K562 (cell line): ENCODE measurements at regions not wholly inside any gene's neighbourhood (a gene's known extent, or its start where the extent isn't known, plus 50 kb on each side); places are given as distances from the start of the nearest gene placed in this dataset.
A peak's percentile ranks its signal among the peaks of the same experiment; 100 is the strongest.

Experiments
- ATF1 ChIP-seq, 2 experiments: fragments of 450-650 bp in 1 of 2; IDR thresholded peaks; 2 replicates each; pipeline ENCODE4 v1.6.1; 2016; ENCODE audit warnings: missing compliant biosample characterization in 1 of 2, missing genetic modification characterization in 1 of 2
- C11orf30 ChIP-seq: fragments of 450-650 bp; IDR thresholded peaks from 2 replicates; pipeline ENCODE4 v1.6.1; 2016; ENCODE audit warnings: low read depth, mild to moderate bottlenecking
- CHAMP1 ChIP-seq: fragments of 450-650 bp; IDR thresholded peaks from 2 replicates; pipeline ENCODE4 v1.6.1; 2016; ENCODE audit warnings: mild to moderate bottlenecking
- ETV6 ChIP-seq, 3 experiments: fragments of 150-350 bp in 1 of 3; sonication (generic) in 1 of 3; formaldehyde crosslinking in 1 of 3; IDR thresholded peaks; 2 replicates each; pipeline versions ENCODE4 v1.6.1 to v1.8.0; 2014 to 2022; ENCODE audit warnings: borderline replicate concordance in 2 of 3, low read depth in 2 of 3, antibody characterized with exemption in 1 of 3, low read length in 1 of 3, mild to moderate bottlenecking in 1 of 3, missing genetic modification reagents in 1 of 3
- HINFP ChIP-seq: fragments of 450-650 bp; conservative IDR thresholded peaks from 2 replicates; pipeline ENCODE4 v1.6.1; 2016; ENCODE audit warnings: missing genetic modification characterization, low read depth, mild to moderate bottlenecking, control low read depth, missing compliant biosample characterization
- MAZ ChIP-seq, 2 experiments: fragments of 450-650 bp in 1 of 2; sonication (generic) in 1 of 2; formaldehyde crosslinking; IDR thresholded peaks in 1 of 2; conservative IDR thresholded peaks in 1 of 2; 2 replicates each; pipeline versions ENCODE4 v1.4.0 to v1.5.0; 2020; ENCODE audit warnings: mild to moderate bottlenecking in 1 of 2, missing genetic modification reagents in 1 of 2
- NFATC3 ChIP-seq: fragments of 450-650 bp; IDR thresholded peaks from 2 replicates; pipeline ENCODE4 v1.6.1; 2017; ENCODE audit warnings: mild to moderate bottlenecking
- POLR2AphosphoS2 ChIP-seq: IDR thresholded peaks from 2 replicates; pipeline ENCODE4 v1.6.1; 2012; ENCODE audit warnings: low read length, improper control_type of control experiment
- RREB1 ChIP-seq: fragments of 250-450 bp; sonication (Bioruptor Pico); IDR thresholded peaks from 2 replicates; pipeline ENCODE4 v1.4.0; 2020
- SRSF1 ChIP-seq: fragments of 200-400 bp; formaldehyde crosslinking; IDR thresholded peaks from 2 replicates; pipeline ENCODE4 v1.6.1; 2017; ENCODE audit warnings: mild to moderate bottlenecking, low read depth, low read length, moderate library complexity
- ZFP91 ChIP-seq: sonication (generic); formaldehyde crosslinking; IDR thresholded peaks from 2 replicates; pipeline ENCODE4 v1.8.0; 2022; ENCODE audit warnings: mild to moderate bottlenecking, missing genetic modification reagents
- ZNF274 ChIP-seq: IDR thresholded peaks from 2 replicates; pipeline ENCODE4 v1.6.1; 2011; ENCODE audit warnings: low read depth, mild to moderate bottlenecking, low read length, moderate library complexity, borderline replicate concordance

GRCh38 chr4:10183462-10183861 lies 66.9 kb upstream of the WDR1 start (continued):
- 0 out of 2 replicates have a peak, but pooled peaks have one; percentile 9 for TF ChIP-seq RREB1 (CRISPR knock-in tag)
- TF ChIP-seq ZFP91, result no peak
- no peak for TF ChIP-seq CHAMP1
- no peak for TF ChIP-seq SRSF1
- TF ChIP-seq HINFP (tag), result no peak
- TF ChIP-seq ZNF274, result no peak
- TF ChIP-seq POLR2AphosphoS2, result no peak
- no peak for TF ChIP-seq C11orf30
- TF ChIP-seq NFATC3, result no peak
- TF ChIP-seq ETV6 (IDR thresholded peaks at IDR 0.05; ENCODE audit: borderline replicate concordance in 1 of 2, low read depth in 2 of 2, low read length in 1 of 2), result no peak
- no peak for TF ChIP-seq ETV6 (CRISPR knock-in tag; IDR thresholded peaks at IDR 0.05; ENCODE audit: borderline replicate concordance)
- TF ChIP-seq MAZ (CRISPR knock-in tag; conservative IDR thresholded peaks at IDR 0.05 in 1 of 2, IDR thresholded peaks at IDR 0.05 in 1 of 2), result peak in 1 of 2 experiments; percentile 62; a peak in 1 of 4 replicates
- TF ChIP-seq ATF1 (CRISPR knock-in tag; IDR thresholded peaks at IDR 0.05), result no peak
- TF ChIP-seq ATF1 (tag; IDR thresholded peaks at IDR 0.05), result peak; percentile 47; the same call in 1 of the 2 replicates
- TF ChIP-seq, all 486 proteins: peak for 104
